ENCODE measurements at regions not wholly inside any gene's neighbourhood (a gene's known extent, or its start where the extent isn't known, plus 50 kb on each side); places are given as distances from the start of the nearest gene placed in this dataset.
"Not testable (repeated sequence)": the region's sequence is repeated elsewhere in the genome, so short reads cannot be mapped to it uniquely, and the experiment has no call there.

DNA sequence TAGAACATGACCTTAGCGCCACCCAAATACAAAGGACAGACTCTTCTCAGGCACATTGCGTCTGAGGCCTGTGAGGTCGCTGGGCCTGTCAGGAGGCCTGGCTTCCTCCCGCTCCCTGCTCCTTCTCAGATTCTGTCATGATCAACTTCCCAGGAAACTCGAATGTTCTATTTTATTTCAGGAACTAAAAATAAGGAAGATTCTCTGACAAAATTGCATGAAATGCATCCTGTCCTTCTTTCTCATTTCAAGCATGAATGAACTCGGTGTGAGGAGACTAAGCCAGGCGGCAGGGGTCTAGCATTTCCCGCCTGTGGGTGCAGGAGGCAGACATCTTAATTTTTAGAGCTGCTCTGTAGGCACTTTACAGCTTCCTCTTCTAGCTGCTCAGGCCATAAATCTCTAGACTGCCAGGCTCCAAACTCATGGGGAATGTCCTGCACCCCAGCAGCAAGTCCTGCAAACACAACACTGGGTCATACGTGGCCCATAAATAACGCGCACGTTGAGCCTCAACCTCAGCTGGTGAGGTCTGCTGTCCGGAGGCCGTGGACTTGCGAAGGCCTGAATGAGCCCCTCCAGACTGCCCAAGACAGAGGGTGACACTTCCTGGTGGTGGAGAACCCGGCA, 109.7 kb upstream of the ZNF236 start:
- no peaks in the 10 kb centered on the region for H3K36me3 ChIP-seq (ENCODE audit: insufficient read depth, low read length)
- H3K9me3 ChIP-seq (ENCODE audit: low read depth, low read length) = no peaks in the 10 kb centered on the region
- DNase-seq (ENCODE audit: low read depth, low spot score) = no peak

DNA sequence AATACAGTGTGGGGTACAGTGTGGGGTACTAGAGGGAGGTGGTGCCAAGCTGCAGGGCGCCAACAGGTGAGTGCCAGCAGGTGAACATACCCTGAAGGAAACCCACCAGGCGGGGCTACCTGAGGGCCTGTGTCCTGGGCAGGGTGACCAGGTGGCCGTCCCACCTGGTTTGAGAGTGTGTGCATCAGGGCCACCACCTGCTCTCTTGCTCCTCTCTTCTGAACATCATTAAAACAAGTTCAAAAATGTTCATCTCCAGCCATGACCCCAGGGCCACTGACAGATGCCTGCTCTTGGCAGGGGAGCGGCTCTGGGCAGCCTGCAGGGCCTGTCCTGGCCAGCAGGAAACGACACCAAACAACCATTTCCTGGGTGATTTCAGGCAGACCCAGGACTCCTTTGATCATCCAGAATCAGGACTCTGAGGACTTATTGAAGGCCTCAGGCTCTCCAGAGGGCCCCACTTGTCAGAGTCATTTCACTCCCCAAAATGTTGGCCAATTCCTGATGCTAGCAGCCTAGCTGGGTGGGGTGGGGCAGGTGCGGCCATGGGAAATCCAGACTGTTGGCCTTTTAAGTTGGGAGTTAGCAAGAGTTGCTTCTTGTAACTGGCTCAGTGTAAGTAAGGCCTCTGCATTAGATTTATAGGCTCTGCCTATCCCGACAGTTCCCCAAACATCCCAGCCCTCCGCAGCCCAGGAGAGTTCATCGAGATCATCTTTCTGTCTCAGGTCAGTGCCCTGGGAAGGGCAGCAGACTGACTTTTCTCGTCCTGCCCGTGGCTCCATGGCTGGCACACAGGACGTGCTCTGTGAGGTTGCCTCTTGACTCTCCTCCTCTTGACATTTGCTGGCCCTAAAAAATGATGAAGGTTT, 111.5 kb upstream of the ZNF236 start:
- TF ChIP-seq FOXP2 (optimal IDR thresholded peaks at IDR 0.05; ENCODE audit: control extremely low read depth, extremely low read length, insufficient read depth) = no peak
- no peak for TF ChIP-seq POLR2AphosphoS5 (IDR thresholded peaks at IDR 0.05; ENCODE audit: borderline replicate concordance, low read depth, low read length)
- TF ChIP-seq EZH2 (IDR thresholded peaks at IDR 0.05) = no peak
- no peak overlapping the region for H3K4me3 ChIP-seq

More for the DNA sequence above, 109.7 kb upstream of the ZNF236 start:
- H3K4me3 ChIP-seq = no peak overlapping the region
- no peak overlapping the region for H3K27ac ChIP-seq
- TF ChIP-seq FOXP2 (optimal IDR thresholded peaks at IDR 0.05; ENCODE audit: control extremely low read depth, extremely low read length, insufficient read depth) = no peak
- TF ChIP-seq EZH2 (IDR thresholded peaks at IDR 0.05) = no peak
- no peak overlapping the region for H3K9ac ChIP-seq (ENCODE audit: insufficient read length)

DNA sequence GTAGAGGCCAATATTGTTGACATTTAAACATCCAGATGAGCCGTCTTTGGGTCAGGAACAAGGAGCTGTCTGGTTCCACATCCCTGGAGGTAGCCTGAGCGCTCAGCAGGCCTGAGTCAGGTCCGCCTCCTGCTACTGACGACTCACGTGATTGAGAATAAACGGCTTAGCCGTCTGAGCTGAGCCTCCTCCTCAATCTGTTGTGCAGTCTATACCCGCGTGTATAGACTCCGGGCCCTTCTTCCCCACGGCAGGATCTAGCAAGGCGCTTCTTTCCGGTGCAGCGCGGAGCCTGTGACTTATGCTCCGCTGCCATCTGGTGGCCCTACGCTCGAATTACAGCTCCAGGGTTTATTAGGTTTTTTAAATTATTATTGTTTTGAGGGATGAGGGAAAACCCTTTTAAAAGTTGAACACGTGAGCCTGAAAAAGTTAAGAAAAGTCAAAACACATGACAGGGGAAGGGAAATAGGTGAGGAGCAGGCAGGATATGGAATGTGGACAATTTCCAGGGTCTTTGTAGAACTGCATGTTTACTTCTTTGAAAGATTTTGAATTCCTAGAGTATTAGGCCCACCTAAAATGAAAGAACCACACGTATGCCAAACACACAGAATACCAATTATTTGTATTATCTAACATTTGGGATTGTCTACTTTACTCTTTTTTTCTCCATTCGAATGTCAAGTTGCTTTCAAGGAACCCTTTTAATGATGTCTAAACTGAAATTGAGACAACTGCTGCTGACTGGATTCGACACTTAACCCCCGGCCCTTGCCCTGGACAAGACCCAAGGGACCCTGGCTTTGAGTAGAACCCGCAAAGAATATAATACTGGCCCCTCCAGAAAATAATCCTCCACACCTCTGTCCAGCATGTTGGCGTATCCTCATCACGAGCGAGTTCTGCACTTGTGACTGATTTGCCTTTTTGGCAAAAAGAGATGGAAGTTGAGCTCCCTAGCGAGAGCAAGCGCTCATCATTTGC, 112.4 kb upstream of the ZNF236 start:
- no peaks in the 10 kb centered on the region for H3K36me3 ChIP-seq (ENCODE audit: insufficient read depth, low read length)
- no peak overlapping the region for H3K27ac ChIP-seq
- H3K4me3 ChIP-seq = no peak overlapping the region
- no peak overlapping the region for H3K9ac ChIP-seq (ENCODE audit: insufficient read length)
- peak; percentile 42 for DNase-seq (ENCODE audit: low read depth, low spot score)
- no peaks in the 10 kb centered on the region for H3K9me3 ChIP-seq (ENCODE audit: low read depth, low read length)
- no peak for TF ChIP-seq EZH2 (IDR thresholded peaks at IDR 0.05)
- TF ChIP-seq POLR2AphosphoS5 (IDR thresholded peaks at IDR 0.05; ENCODE audit: borderline replicate concordance, low read depth, low read length) = no peak
- no peak for TF ChIP-seq FOXP2 (optimal IDR thresholded peaks at IDR 0.05; ENCODE audit: control extremely low read depth, extremely low read length, insufficient read depth)

More for the DNA sequence above, 111.5 kb upstream of the ZNF236 start:
- H3K27ac ChIP-seq = no peak overlapping the region
- H3K36me3 ChIP-seq (ENCODE audit: insufficient read depth, low read length) = no peaks in the 10 kb centered on the region
- DNase-seq (ENCODE audit: low read depth, low spot score) = no peak
- H3K9me3 ChIP-seq (ENCODE audit: low read depth, low read length) = no peaks in the 10 kb centered on the region
- no peak overlapping the region for H3K9ac ChIP-seq (ENCODE audit: insufficient read length)

DNA sequence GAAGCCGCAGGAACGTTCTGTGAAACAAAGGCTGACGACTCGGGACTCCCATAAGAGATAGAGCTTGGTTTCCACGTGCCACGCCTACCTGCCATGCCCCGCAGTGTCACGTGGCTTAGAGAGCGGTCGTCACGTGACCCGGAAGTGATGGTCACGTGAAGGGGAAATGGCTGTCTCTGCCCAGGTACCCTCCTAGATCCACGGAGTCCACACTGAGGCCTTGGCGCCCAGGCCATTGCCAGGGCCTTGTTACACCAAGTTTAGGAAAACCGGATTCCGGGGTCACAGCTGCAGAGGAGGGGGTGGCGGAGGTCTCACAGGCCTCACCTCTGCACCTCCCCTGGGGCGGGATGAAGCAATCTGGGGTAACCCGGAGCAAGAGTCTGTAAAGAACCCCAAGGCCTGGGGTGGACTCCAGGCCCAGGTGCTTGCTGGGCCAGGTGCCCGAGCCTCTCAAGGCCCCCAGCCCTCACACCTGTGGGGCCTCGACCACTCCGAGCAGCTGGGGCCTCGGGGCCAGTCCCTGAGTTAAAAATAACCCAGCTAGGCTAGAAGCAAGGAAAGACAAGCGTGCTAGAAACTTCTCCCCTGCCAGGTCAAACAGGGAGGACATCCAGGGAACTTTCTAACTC, 113.5 kb upstream of the ZNF236 start:
- no peak overlapping the region for H3K4me3 ChIP-seq
- TF ChIP-seq FOXP2 (optimal IDR thresholded peaks at IDR 0.05; ENCODE audit: control extremely low read depth, extremely low read length, insufficient read depth) (no peak), EZH2 (IDR thresholded peaks at IDR 0.05) (no peak), POLR2AphosphoS5 (IDR thresholded peaks at IDR 0.05; ENCODE audit: borderline replicate concordance, low read depth, low read length) (no peak)
- DNase-seq (ENCODE audit: low read depth, low spot score) = no peak
- no peak overlapping the region for H3K9ac ChIP-seq (ENCODE audit: insufficient read length)
- no peaks in the 10 kb centered on the region for H3K9me3 ChIP-seq (ENCODE audit: low read depth, low read length)
- no peaks in the 10 kb centered on the region for H3K36me3 ChIP-seq (ENCODE audit: insufficient read depth, low read length)
- H3K27ac ChIP-seq = no peak overlapping the region

DNA sequence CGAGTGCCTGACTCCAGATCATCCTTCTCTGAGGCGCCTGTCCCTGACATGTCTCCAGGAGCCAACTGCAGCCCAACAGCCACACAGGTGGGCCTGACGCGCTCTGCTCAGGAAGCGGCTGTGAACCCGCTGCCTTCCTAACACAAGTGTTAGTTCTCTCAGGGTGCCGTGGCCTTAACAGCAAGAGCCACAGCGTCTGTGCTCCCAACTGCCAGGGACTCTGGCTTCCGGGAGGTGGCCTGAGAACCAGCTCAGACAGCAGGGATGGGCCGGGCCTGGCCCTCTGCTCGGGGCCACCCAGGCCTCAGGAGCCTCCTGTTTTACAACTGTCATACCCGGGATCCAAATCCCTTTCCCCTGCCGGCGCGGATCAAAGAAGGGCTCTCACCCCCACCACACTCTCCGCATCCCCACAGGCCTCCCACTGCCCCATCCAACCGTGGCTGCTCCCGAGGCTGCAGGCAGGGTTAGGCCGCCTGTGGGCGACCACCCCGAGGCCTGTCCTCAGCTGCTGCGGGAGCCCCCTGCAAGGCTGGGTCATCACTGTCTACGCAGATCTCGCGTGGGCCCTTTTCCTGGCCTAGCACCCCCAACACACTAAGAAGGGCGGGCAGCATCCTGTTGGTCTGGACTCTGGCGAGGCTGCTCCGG, 114.2 kb upstream of the ZNF236 start:
- H3K36me3 ChIP-seq (ENCODE audit: insufficient read depth, low read length) = no peaks in the 10 kb centered on the region
- no peak overlapping the region for H3K27ac ChIP-seq
- no peak for DNase-seq (ENCODE audit: low read depth, low spot score)
- no peak overlapping the region for H3K4me3 ChIP-seq
- H3K9me3 ChIP-seq (ENCODE audit: low read depth, low read length) = no peaks in the 10 kb centered on the region
- TF ChIP-seq FOXP2 (optimal IDR thresholded peaks at IDR 0.05; ENCODE audit: control extremely low read depth, extremely low read length, insufficient read depth) (no peak), EZH2 (IDR thresholded peaks at IDR 0.05) (no peak), POLR2AphosphoS5 (IDR thresholded peaks at IDR 0.05; ENCODE audit: borderline replicate concordance, low read depth, low read length) (no peak)
- H3K9ac ChIP-seq (ENCODE audit: insufficient read length) = no peak overlapping the region

DNA sequence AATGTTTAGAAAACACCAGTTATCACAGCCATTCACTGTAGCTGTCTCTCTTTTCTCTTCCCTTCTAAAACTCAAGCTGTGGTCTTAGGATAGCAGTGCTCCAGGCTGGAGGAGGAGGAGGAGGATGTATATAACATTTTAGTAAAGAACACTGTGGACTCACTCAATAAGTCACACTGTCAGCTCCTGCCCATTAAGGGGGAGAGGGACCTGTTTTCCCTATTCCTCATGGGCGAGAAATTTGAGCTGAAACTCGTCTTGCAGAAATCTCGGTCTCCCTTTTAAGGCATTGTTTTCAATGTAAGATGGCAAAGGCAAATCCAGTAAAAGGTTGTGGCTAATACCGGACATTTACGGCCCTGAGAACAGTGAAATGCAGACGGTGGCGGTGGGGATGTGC, 114.8 kb upstream of the ZNF236 start:
- H3K9ac ChIP-seq (ENCODE audit: insufficient read length) = no peak overlapping the region
- DNase-seq (ENCODE audit: low read depth, low spot score) = no peak
- no peak overlapping the region for H3K27ac ChIP-seq
- no peak for TF ChIP-seq FOXP2 (optimal IDR thresholded peaks at IDR 0.05; ENCODE audit: control extremely low read depth, extremely low read length, insufficient read depth)
- TF ChIP-seq EZH2 (IDR thresholded peaks at IDR 0.05) = no peak
- no peak overlapping the region for H3K4me3 ChIP-seq
- no peaks in the 10 kb centered on the region for H3K36me3 ChIP-seq (ENCODE audit: insufficient read depth, low read length)
- no peaks in the 10 kb centered on the region for H3K9me3 ChIP-seq (ENCODE audit: low read depth, low read length)

DNA sequence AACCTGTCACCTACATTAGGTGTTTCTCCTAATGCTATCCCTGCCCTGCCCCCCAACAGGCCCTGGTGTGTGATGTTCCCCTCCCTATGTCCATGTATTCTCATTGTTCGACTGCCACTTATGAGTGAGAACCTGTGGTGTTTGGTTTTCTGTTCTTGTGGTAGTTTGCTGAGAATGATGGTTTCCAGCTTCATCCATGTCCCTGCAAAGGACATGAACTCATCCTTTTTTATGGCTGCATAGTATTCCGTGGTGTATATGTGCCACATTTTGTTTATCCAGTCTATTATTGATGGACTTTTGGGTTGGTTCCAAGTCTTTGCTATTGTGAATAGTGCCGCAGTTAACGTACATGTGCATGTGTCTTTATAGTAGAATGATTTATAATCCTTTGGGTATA, 117.8 kb upstream of the ZNF236 start:
- not testable (repeated sequence) for DNase-seq (ENCODE audit: low read depth, low spot score); H3K27ac ChIP-seq; H3K9me3 ChIP-seq (ENCODE audit: low read depth, low read length); H3K4me3 ChIP-seq; H3K36me3 ChIP-seq (ENCODE audit: insufficient read depth, low read length); H3K9ac ChIP-seq (ENCODE audit: insufficient read length)

Measured in SK-N-MC (cell line).